Natural killer cell treated with Interleukin-12 subunit alpha and Interleukin-12 subunit beta and Interleukin-15 and Interleukin-18, amount 100 ng/mL, for 72 hours (primary cell): ENCODE measurements at regions not wholly inside any gene's neighbourhood (a gene's known extent, or its start where the extent isn't known, plus 50 kb on each side); places are given as distances from the start of the nearest gene placed in this dataset.

ENCODE experiments used
- ATAC-seq, 2 donors: fragments of 150-1000 bp; cut with Tn5 transposase in 1 of 2; sonication (Bioruptor Pico), chemical (Tn5 transposase) in 1 of 2; 2 replicates each; pipeline ENCODE4 v1.10.0; 2021
- DNase-seq: peaks from one replicate; pipeline ENCODE4 v3.0.0; 2022; ENCODE audit warnings: low spot score
- H3K27ac Mint-ChIP-seq, 2 donors: 1 replicate in 1 of 2; 2 replicates in 1 of 2; pipeline ENCODE4 v1.8.0; 2022; ENCODE audit warnings: mixed read lengths in 2 of 2, mild to moderate bottlenecking in 1 of 2, moderate library complexity in 1 of 2
- H3K27me3 Mint-ChIP-seq, 2 donors: 1 replicate in 1 of 2; 2 replicates in 1 of 2; pipeline ENCODE4 v1.8.0; 2022; ENCODE audit warnings: mixed read lengths in 2 of 2
- H3K36me3 Mint-ChIP-seq: one replicate; pipeline ENCODE4 v1.8.0; 2022; ENCODE audit warnings: mixed read lengths
- H3K4me1 Mint-ChIP-seq, 2 donors: 1 replicate in 1 of 2; 2 replicates in 1 of 2; pipeline ENCODE4 v1.8.0; 2022; ENCODE audit warnings: low read depth in 2 of 2, mixed read lengths in 2 of 2, mild to moderate bottlenecking in 1 of 2
- H3K4me3 Mint-ChIP-seq: one replicate; pipeline ENCODE4 v1.8.0; 2022; ENCODE audit warnings: mixed read lengths
- H3K9me3 Mint-ChIP-seq: 2 replicates; pipeline ENCODE4 v1.8.0; 2022; ENCODE audit warnings: mixed read lengths

DNA sequence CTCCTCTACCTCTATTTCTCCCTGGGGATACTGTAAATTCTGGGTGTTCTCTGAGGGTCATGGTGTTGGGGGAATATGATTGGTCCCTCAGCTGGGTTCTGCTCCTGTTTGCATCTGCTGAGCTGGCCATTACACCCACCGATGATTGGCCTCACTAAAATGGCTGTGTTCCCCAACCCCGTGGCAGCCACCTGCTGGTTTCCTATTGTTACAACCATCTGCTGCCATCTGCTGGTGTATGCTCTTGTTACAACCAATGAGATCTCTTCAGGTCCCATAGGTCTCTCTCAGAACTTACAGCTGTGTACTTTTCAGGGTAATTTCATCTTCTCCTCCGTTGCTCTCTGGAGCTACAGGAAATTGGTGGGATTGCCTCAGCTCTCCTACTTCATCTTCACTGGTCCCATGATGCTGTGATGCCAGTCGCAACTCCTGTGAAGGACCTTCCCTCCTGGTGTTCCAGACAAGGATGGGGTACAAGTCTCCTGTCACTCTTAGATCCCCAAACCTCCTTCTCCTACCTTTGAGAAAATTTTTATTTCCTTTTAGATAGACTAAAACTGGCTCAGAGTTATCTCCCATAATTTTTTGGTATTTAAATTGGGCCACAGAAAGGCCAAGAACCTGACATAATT, 303.5 kb upstream of the SMIM30 start:
- no peaks in the 10 kb centered on the region for H3K36me3 Mint-ChIP-seq
- H3K9me3 Mint-ChIP-seq = no peaks in the 10 kb centered on the region
- H3K4me1 Mint-ChIP-seq = peaks cover 0 to 3% of the 10 kb centered on the region in 2 donors
- H3K4me3 Mint-ChIP-seq = no peak overlapping the region
- DNase-seq (peak; percentile 64), ATAC-seq (peak; percentile 70 to 83)
- H3K27me3 Mint-ChIP-seq = no peaks in the 10 kb centered on the region
- H3K27ac Mint-ChIP-seq = no peak overlapping the region

DNA sequence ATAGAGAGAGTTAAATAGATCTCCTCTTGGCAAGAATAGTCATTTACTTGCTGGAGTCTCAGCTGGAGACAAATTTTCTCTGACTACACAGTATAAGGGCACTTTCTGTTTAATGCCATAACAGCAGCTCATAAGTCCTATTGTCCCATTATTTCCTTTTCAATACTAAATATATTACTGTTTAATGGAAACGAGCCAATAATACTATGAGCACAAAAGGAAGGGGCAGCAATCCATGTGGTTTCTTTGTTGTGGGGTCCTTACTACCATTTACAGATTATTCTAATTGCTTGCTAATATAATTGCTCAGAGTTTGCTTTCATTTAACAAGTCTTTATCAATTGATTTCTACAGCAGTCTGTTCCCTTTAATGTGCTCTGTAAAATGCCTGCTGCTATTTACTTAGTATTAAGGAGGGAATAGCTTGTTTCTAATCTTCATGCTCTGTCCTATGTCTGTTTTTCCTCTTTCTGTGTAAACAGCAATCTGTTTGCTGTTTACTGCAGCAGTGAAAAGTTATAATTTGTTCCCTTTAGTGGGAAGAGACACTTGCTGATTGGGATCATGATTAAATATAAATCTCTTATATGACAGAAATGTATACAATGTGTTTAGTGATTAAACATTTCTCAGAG, 296.2 kb upstream of the SMIM30 start:
- no peak for ATAC-seq

DNA sequence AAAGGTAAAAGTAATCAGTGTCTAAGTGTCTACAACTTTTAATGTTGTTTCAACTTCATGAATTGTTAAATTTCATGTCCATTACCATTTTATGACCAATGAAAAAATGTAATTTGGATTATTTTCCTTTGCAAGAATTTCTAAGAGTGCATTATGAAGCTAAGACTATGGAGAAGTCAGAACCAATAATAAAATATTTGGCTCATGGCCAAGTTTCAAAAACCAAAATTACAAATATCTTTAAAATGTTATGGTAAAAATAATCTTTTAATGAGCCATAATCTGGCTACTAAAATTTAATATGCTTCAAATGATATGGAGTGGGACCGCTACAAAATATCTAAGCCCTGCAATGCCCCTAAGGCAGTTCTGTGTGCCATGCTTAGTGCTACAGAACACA, 294.1 kb upstream of the SMIM30 start:
- Mint-ChIP-seq H3K27me3 (peaks cover 0 to 4% of the 10 kb centered on the region in 2 donors), H3K27ac (no peak overlapping the region), H3K36me3 (no peaks in the 10 kb centered on the region), H3K4me3 (no peak overlapping the region), H3K9me3 (peaks cover 8% of the 10 kb centered on the region), H3K4me1 (no peaks in the 10 kb centered on the region)
- DNase-seq (no peak), ATAC-seq (no peak)

More for the DNA sequence above, 296.2 kb upstream of the SMIM30 start:
- Mint-ChIP-seq H3K36me3 (no peaks in the 10 kb centered on the region), H3K27ac (no peak overlapping the region), H3K27me3 (no peaks in the 10 kb centered on the region), H3K4me1 (no peaks in the 10 kb centered on the region), H3K4me3 (no peak overlapping the region), H3K9me3 (no peaks in the 10 kb centered on the region)
- no peak for DNase-seq

DNA sequence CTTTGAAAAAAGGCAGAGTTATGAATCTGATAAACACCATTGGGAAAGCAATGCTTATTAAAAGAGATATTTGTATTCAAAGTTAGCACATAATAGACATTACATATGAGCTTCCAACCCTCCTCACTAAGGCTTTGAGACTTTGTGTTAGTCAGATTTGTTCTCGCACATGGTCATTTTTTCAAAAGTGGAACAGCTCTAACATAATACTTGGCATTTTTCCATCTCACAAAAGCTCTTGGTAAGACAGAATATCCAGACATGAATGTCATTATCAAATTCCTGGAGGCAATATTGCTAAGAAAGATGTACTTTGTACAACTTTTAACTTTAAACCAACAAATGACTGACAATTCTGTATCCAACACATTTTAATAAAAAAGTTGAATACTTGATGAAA, 292.4 kb upstream of the SMIM30 start:
- no peak overlapping the region for H3K4me3 Mint-ChIP-seq
- H3K27me3 Mint-ChIP-seq = peaks cover 0 to 4% of the 10 kb centered on the region in 2 donors
- H3K36me3 Mint-ChIP-seq = no peaks in the 10 kb centered on the region
- H3K9me3 Mint-ChIP-seq = peaks cover 8% of the 10 kb centered on the region
- DNase-seq = no peak
- H3K27ac Mint-ChIP-seq = no peak overlapping the region
- no peaks in the 10 kb centered on the region for H3K4me1 Mint-ChIP-seq
- no peak for ATAC-seq

DNA sequence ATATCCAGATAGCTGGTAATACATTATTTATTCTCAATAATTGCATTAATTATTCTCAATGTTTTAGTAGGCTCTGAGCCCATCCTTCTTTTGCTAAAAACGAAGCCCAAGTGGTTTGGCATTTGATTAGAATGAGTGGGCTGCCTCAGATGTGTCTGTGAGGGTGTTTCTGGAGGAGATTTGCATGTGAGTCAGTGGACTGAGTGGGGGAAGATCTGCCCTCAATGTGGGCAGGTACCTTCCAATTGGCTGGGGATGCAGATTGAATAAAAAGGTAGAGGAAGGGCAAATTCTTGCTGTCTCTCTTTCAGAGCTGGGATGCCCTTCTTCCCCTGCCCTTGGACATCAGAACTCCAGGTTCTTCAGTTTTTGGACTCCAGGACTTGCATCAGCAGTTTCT, 290.6 kb upstream of the SMIM30 start:
- Mint-ChIP-seq H3K4me1 (no peaks in the 10 kb centered on the region), H3K27ac (no peak overlapping the region), H3K36me3 (no peaks in the 10 kb centered on the region), H3K27me3 (peaks cover 0 to 4% of the 10 kb centered on the region in 2 donors), H3K4me3 (no peak overlapping the region), H3K9me3 (peaks cover 8% of the 10 kb centered on the region)
- ATAC-seq (no peak), DNase-seq (no peak)

DNA sequence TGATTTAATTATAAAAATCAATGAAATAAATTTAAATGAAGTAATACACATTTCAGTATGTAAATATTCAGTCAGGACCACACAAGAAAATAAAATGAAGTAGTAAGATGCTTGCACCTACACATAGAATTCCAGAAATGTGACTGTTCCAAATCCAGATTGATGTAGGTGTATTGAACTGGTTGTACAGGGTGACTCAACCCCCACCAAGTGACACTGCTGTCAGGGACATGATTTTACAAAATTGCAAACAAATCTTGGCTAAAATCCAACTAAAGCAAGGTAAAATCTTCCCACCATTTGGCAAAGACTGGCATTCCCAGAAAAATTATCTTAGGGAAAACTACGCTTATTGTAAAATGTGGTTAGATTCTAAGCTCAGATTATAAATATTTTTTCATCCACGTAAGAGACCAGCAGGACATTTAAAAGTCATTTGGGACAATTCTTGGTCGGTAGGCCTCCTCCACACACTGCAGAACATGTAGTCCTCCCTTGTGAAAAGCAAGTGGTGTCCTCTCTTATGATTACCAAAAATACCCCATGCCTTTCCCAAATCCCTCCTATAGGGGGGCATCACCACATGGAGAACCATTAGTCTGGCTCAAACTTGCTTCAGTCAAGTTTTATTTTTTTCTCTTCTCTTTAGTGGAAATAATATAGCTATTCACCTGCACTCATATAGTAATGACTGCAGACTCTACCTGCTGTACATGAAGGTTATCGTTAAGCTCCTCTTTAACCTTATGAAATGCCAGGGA, 287.1 kb upstream of the SMIM30 start:
- Mint-ChIP-seq H3K27ac (no peak overlapping the region), H3K4me1 (no peaks in the 10 kb centered on the region), H3K27me3 (peaks cover 0 to 4% of the 10 kb centered on the region in 2 donors), H3K9me3 (peaks cover 8% of the 10 kb centered on the region), H3K36me3 (no peaks in the 10 kb centered on the region), H3K4me3 (no peak overlapping the region)
- ATAC-seq (no peak), DNase-seq (no peak)

DNA sequence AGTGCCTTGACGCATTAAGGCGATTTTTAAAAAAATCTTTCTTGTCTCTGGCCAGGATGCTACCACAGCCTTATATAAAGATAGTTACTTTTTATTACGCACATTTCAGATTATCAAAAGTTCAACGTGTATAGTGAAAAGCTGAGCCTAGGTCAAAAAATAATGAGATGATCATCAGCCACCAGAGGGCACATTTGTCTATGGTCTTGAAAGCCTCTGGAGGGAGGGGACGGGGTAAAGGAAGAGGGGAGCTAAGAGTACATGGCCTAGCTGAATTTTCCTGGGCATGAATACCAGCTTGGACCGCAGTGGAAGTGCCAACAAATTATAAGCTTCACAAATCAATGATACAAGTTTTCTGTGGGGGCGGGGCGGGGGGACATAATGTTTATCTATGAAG, 285.9 kb upstream of the SMIM30 start:
- H3K27me3 Mint-ChIP-seq = peaks cover 0 to 4% of the 10 kb centered on the region in 2 donors
- H3K4me3 Mint-ChIP-seq = no peak overlapping the region
- H3K9me3 Mint-ChIP-seq = peaks cover 8% of the 10 kb centered on the region
- no peaks in the 10 kb centered on the region for H3K36me3 Mint-ChIP-seq
- DNase-seq (no peak), ATAC-seq (no peak)
- no peak overlapping the region for H3K27ac Mint-ChIP-seq
- H3K4me1 Mint-ChIP-seq = no peaks in the 10 kb centered on the region

DNA sequence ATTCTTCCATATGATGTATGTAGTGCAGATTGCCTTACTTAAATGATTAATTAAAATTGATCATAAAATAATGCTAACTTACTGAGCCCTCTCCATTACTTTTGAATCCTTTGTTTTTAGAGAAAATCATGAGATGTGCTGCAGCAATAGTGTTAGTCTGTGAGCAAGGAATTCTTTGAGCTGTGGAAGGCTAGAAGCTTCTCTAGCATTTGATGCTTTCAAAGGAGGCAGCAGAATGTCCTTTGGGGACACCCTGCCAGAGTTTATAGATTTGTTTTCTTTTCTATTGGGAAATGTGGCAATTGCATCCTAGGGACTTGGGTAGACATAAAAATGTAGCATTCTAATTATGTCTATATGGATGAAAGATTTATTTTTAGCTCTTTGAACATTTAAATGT, 284.1 kb upstream of the SMIM30 start:
- Mint-ChIP-seq H3K36me3 (no peaks in the 10 kb centered on the region), H3K27ac (no peak overlapping the region), H3K9me3 (peaks cover 3% of the 10 kb centered on the region), H3K4me1 (no peaks in the 10 kb centered on the region), H3K4me3 (no peak overlapping the region), H3K27me3 (no peaks in the 10 kb centered on the region)
- DNase-seq = no peak
- ATAC-seq = no peak

DNA sequence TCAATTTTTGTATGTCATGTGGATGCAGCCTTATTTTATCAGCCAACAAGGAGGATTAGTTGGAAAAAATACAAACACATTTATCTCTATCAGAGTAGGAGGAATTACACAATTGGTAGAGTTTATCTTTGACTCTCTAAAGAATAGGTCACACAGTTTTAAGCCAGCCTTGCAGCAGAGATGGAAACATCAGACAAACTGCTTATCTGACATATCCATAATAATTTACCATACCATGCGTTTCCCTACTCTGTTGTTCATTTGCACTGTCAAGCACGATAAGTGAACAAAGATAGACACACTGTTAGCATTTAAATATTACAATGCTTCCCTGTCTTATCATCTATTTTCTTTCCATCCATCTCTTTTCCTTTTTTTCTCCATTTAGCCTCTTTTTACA, 283.7 kb upstream of the SMIM30 start:
- DNase-seq = no peak

DNA sequence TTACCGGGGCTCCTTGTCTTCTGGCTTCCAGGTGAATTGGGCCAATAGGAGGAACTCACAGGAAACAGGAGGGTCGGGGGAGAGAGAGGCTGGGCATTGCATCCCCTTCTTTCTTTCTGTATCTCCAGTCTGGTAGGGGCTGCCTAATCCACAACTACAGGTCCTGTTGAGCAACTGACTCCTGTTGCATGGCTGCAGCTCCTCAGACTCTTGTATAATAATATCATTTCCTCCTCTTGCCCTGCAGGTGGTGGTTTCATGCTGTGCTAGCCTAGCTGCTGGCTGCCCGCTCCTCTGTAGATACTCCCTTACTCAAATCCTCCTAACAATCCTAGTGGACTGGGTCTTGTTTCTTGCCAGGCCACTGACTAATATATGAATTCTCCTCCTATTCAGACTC, 276.5 kb upstream of the SMIM30 start:
- ATAC-seq (no peak), DNase-seq (no peak)
- Mint-ChIP-seq H3K27ac (no peak overlapping the region), H3K4me3 (no peak overlapping the region), H3K36me3 (peaks cover under 1% of the 10 kb centered on the region), H3K27me3 (no peaks in the 10 kb centered on the region), H3K4me1 (no peaks in the 10 kb centered on the region), H3K9me3 (peaks cover 8% of the 10 kb centered on the region)

More for the DNA sequence above, 283.7 kb upstream of the SMIM30 start:
- H3K9me3 Mint-ChIP-seq = peaks cover 3% of the 10 kb centered on the region
- H3K36me3 Mint-ChIP-seq = no peaks in the 10 kb centered on the region
- H3K27me3 Mint-ChIP-seq = no peaks in the 10 kb centered on the region
- H3K4me3 Mint-ChIP-seq = no peak overlapping the region
- no peak for ATAC-seq
- no peak overlapping the region for H3K27ac Mint-ChIP-seq
- no peaks in the 10 kb centered on the region for H3K4me1 Mint-ChIP-seq

DNA sequence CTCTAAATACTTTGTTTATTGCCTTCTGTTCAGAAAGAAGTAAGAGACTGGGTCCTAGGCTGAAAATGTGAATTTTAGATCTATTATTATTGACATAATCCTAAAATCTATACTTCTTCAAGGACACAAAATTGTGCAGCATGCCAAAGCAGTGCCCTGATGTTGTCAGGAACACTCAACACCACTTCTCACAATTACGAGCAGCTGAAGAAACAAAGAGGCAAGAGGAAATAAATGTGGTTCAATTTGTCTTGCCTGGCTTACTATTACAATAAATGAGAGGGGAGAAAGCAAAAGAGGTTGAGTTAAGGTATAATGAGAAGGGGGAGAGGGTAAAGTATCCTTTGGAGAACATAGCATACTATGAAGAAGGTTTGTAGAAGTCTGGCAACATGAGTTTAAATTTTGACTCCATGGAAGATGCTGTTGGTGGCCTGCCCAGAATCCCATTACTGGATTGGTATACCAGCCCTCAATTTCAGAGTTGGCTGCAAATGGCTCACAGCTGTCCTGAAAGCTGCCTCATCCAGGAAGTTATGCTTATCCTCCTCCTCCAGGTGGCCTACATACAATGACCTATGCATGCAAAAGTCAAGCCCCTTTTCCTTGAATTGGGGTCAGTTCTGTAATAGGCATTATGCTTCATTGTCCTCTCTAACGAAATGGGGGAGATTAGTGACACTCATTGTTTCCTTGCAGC, 274.6 kb upstream of the SMIM30 start:
- DNase-seq (no peak), ATAC-seq (no peak)
- H3K27ac Mint-ChIP-seq = no peak overlapping the region
- peaks cover 13% of the 10 kb centered on the region for H3K9me3 Mint-ChIP-seq
- H3K4me3 Mint-ChIP-seq = no peak overlapping the region
- H3K36me3 Mint-ChIP-seq = peaks cover 5% of the 10 kb centered on the region
- H3K27me3 Mint-ChIP-seq = no peaks in the 10 kb centered on the region
- no peaks in the 10 kb centered on the region for H3K4me1 Mint-ChIP-seq

DNA sequence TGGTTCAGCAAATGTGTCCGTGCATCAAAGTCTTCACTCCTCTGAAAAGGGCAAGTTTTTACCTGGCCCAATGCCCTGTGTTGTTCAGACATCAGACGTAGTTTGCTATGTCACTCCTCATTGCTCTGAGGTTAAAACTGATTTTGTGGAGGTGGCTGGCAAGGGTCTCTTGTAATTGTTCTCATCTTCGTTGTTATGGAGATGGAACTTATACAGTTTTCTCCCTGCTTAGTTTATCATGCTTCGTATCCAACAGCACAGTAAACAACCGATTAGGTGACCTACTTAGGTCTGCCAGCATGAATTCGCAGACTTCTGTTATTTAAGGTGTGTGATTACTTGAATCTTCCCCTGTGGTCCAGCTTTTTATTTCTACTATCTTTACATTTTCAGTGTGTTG, 274.1 kb upstream of the SMIM30 start:
- Mint-ChIP-seq H3K36me3 (peaks cover 5% of the 10 kb centered on the region), H3K4me3 (no peak overlapping the region), H3K4me1 (no peaks in the 10 kb centered on the region), H3K9me3 (peaks cover 10% of the 10 kb centered on the region), H3K27ac (no peak overlapping the region), H3K27me3 (no peaks in the 10 kb centered on the region)
- DNase-seq (no peak), ATAC-seq (no peak)

DNA sequence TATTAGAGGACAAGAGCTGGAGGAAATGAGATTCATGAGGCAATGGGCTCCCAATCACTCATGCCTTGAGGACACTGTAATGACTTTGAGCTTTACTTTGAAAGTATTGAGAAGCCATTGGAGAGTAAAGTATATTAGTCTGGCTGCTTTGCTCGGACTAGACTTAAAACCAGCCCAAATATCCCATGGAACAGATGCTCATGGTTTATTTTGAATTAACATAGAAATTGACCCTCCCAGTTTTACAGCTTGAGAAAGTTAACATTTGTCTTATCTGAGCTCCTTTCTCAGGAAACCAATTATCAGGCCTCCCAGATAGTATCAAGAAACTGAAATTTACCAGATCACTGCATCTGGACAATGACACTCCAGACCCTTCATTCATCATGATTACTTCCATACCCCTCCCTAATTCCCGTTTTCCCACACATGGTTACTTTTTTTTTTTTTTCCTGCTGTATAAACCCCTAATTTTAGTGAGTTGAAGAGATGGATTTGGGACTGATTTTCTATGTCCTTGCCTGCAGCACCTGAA, 270.8 kb upstream of the SMIM30 start:
- no peak for ATAC-seq
- peaks cover 5% of the 10 kb centered on the region for H3K36me3 Mint-ChIP-seq

DNA sequence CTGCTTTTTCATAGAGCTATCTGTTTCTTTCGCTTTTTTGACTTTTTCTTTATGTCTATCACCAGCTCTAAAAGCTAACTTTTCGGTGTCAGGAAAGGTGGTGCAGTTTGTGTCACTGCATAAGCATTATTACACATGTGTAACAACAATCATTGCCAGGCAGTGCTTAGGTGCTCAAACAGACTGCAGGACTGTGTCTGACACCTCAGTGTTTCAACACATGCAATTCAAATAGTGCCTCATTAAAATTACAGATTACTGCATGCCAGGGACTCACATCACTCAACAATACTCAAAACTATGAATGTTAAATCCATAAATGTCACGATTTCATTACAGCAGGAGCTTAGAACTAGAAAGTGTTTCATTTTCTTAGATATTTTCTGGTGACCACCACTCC, 265.3 kb upstream of the SMIM30 start:
- Mint-ChIP-seq H3K27ac (no peak overlapping the region), H3K36me3 (no peaks in the 10 kb centered on the region)

More for the DNA sequence above, 270.8 kb upstream of the SMIM30 start:
- H3K9me3 Mint-ChIP-seq = peaks cover 10% of the 10 kb centered on the region
- H3K27me3 Mint-ChIP-seq = no peaks in the 10 kb centered on the region
- H3K4me3 Mint-ChIP-seq = no peak overlapping the region
- DNase-seq = no peak
- H3K27ac Mint-ChIP-seq = no peak overlapping the region
- H3K4me1 Mint-ChIP-seq = no peaks in the 10 kb centered on the region

More for the DNA sequence above, 265.3 kb upstream of the SMIM30 start:
- no peak overlapping the region for H3K4me3 Mint-ChIP-seq
- no peaks in the 10 kb centered on the region for H3K9me3 Mint-ChIP-seq
- DNase-seq (no peak), ATAC-seq (no peak)
- no peaks in the 10 kb centered on the region for H3K4me1 Mint-ChIP-seq
- no peaks in the 10 kb centered on the region for H3K27me3 Mint-ChIP-seq
